WTC11 (cell line): ENCODE measurements at regions not wholly inside any gene's neighbourhood (a gene's known extent, or its start where the extent isn't known, plus 50 kb on each side); places are given as distances from the start of the nearest gene placed in this dataset.

Source experiments
- ATAC-seq: fragments of 200-7000 bp; cut with Tn5 transposase; 2 replicates; pipeline ENCODE4 v1.10.0; 2021; ENCODE audit warnings: mild to moderate bottlenecking, moderate library complexity
- CTCF ChIA-PET: fragments of 300-600 bp; sonication (Branson Sonifier 250); formaldehyde crosslinking; loops from one replicate; lab custom pipeline; 2021; ENCODE audit warnings: antibody characterized with exemption; lab: Charles Lee
- POLR2A ChIA-PET: fragments of 350-600 bp; sonication (Branson Sonifier 250); formaldehyde crosslinking; loops from one replicate; lab custom pipeline; 2021; ENCODE audit warnings: antibody characterized with exemption; lab: Charles Lee
- DNase-seq: peaks from one replicate; pipeline ENCODE4 v3.0.0; 2021; ENCODE audit warnings: low spot score
- H3K27ac Mint-ChIP-seq: 2 replicates; pipeline ENCODE4 v1.8.0; 2021; ENCODE audit warnings: mixed read lengths
- H3K27me3 Mint-ChIP-seq: 2 replicates; pipeline ENCODE4 v1.8.0; 2021; ENCODE audit warnings: low read depth, mild to moderate bottlenecking, moderate library complexity, mixed read lengths
- H3K36me3 Mint-ChIP-seq: 2 replicates; pipeline ENCODE4 v1.8.0; 2021; ENCODE audit warnings: mixed read lengths
- H3K4me1 Mint-ChIP-seq: 2 replicates; pipeline ENCODE4 v1.8.0; 2022; ENCODE audit warnings: mixed read lengths
- H3K4me3 Mint-ChIP-seq: 2 replicates; pipeline ENCODE4 v1.8.0; 2021; ENCODE audit warnings: mild to moderate bottlenecking, moderate library complexity, mixed read lengths
- H3K9me3 Mint-ChIP-seq: 2 replicates; pipeline ENCODE4 v1.8.0; 2021; ENCODE audit warnings: mixed read lengths
- CREM ChIP-seq: sonication (generic); formaldehyde crosslinking; IDR thresholded peaks from 2 replicates; pipeline ENCODE4 v1.8.1; 2022; ENCODE audit warnings: mild to moderate bottlenecking, missing genetic modification reagents, moderate library complexity
- ETV6 ChIP-seq: sonication (generic); formaldehyde crosslinking; IDR thresholded peaks from 2 replicates; pipeline ENCODE4 v1.8.1; 2022; ENCODE audit warnings: mild to moderate bottlenecking, missing genetic modification reagents
- FOXP1 ChIP-seq: sonication (generic); formaldehyde crosslinking; IDR thresholded peaks from 2 replicates; pipeline ENCODE4 v1.8.0; 2022; ENCODE audit warnings: missing genetic modification reagents, mild to moderate bottlenecking, moderate library complexity, borderline replicate concordance
- JUN ChIP-seq: sonication (generic); formaldehyde crosslinking; IDR thresholded peaks from 2 replicates; pipeline ENCODE4 v1.8.0; 2023; ENCODE audit warnings: mild to moderate bottlenecking, missing genetic modification reagents
- MAX ChIP-seq: sonication (generic); formaldehyde crosslinking; IDR thresholded peaks from 2 replicates; pipeline ENCODE4 v1.8.0; 2022; ENCODE audit warnings: mild to moderate bottlenecking, missing genetic modification reagents
- RELA ChIP-seq: sonication (generic); formaldehyde crosslinking; IDR thresholded peaks from 2 replicates; pipeline ENCODE4 v1.8.1; 2022; ENCODE audit warnings: missing genetic modification reagents, mild to moderate bottlenecking, borderline replicate concordance
- ZBTB21 ChIP-seq: sonication (generic); formaldehyde crosslinking; IDR thresholded peaks from 2 replicates; pipeline ENCODE4 v1.8.1; 2023; ENCODE audit warnings: mild to moderate bottlenecking, missing genetic modification reagents, borderline replicate concordance
- ZNF219 ChIP-seq: sonication (generic); formaldehyde crosslinking; IDR thresholded peaks from 2 replicates; pipeline ENCODE4 v1.8.0; 2023; ENCODE audit warnings: missing genetic modification reagents, mild to moderate bottlenecking, borderline replicate concordance
- ZNF423 ChIP-seq: fragments of 250-450 bp; sonication (Bioruptor Pico); IDR thresholded peaks from 2 replicates; pipeline ENCODE4 v2.1.2; 2022; ENCODE audit warnings: mild to moderate bottlenecking, moderate library complexity
- TF ChIP-seq, protein P1 (sequence below): fragments of 250-450 bp; sonication (Bioruptor Pico); IDR thresholded peaks from 2 replicates; pipeline ENCODE4 v2.1.2; 2022; ENCODE audit warnings: mild to moderate bottlenecking, moderate library complexity
- TF ChIP-seq, protein P2 (sequence below): sonication (generic); formaldehyde crosslinking; IDR thresholded peaks from 2 replicates; pipeline ENCODE4 v1.8.0; 2022; ENCODE audit warnings: missing genetic modification reagents
- TF ChIP-seq, protein P3 (sequence below): sonication (generic); formaldehyde crosslinking; IDR thresholded peaks from 2 replicates; pipeline ENCODE4 v1.8.0; 2022; ENCODE audit warnings: mild to moderate bottlenecking, missing genetic modification reagents
- TF ChIP-seq, protein P4 (sequence below): fragments of 250-450 bp; sonication (Bioruptor Pico); IDR thresholded peaks from 2 replicates; pipeline ENCODE4 v1.9.0; 2021; ENCODE audit warnings: mild to moderate bottlenecking, borderline replicate concordance
- TF ChIP-seq, protein P5 (sequence below): sonication (generic); formaldehyde crosslinking; IDR thresholded peaks from 2 replicates; pipeline ENCODE4 v1.8.0; 2023; ENCODE audit warnings: mild to moderate bottlenecking, missing genetic modification reagents

GRCh38 chr7:15839416-15840100 is 153.1 kb upstream of the MEOX2 start:
- peak overlapping the region; percentile 59 for H3K4me3 Mint-ChIP-seq
- H3K36me3 Mint-ChIP-seq = no peaks in the 10 kb centered on the region
- CTCF ChIA-PET = interaction anchor here (1.1 kb wide), 1 partner anchor 119 kb away, joined by 3 read pairs; no protein-coding TSS in a partner anchor
- peaks cover 33% of the 10 kb centered on the region for H3K4me1 Mint-ChIP-seq
- 0 out of 2 replicates have a peak, but pooled peaks have one; percentile 13 for TF ChIP-seq ZNF423 (CRISPR knock-in tag)
- TF ChIP-seq, protein P1, sequence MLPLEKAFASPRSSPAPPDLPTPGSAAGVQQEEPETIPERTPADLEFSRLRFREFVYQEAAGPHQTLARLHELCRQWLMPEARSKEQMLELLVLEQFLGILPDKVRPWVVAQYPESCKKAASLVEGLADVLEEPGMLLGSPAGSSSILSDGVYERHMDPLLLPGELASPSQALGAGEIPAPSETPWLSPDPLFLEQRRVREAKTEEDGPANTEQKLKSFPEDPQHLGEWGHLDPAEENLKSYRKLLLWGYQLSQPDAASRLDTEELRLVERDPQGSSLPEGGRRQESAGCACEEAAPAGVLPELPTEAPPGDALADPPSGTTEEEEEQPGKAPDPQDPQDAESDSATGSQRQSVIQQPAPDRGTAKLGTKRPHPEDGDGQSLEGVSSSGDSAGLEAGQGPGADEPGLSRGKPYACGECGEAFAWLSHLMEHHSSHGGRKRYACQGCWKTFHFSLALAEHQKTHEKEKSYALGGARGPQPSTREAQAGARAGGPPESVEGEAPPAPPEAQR (CRISPR knock-in tag) = no peak
- DNase-seq = peak; percentile 72
- peak; percentile 100 for ATAC-seq
- H3K27ac Mint-ChIP-seq = peak overlapping the region; percentile 81
- POLR2A ChIA-PET = no interaction called here
- H3K27me3 Mint-ChIP-seq = no peaks in the 10 kb centered on the region
- H3K9me3 Mint-ChIP-seq = no peaks in the 10 kb centered on the region

DNA sequence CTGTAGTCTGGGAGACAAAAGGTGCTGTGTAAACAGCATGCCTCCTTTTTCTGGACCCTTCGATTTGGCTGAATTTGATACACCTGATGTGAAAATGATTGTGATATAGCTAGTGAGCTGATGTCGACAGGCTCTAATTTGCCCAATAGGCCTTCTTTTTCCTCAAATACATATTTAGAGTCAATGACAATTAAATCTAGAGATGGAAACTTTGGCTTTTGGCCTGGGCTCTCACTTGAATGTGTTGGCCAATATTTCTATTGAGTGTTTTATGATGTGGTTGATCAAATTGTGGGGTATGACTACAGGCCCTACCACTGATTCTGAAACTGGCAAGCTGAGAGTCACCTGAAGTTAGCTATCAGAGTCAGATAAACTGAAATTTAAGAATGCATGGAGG is 151.8 kb upstream of the MEOX2 start:
- H3K9me3 Mint-ChIP-seq = no peaks in the 10 kb centered on the region
- H3K4me1 Mint-ChIP-seq = peaks cover 40% of the 10 kb centered on the region
- ATAC-seq (no peak), DNase-seq (no peak)
- H3K36me3 Mint-ChIP-seq = no peaks in the 10 kb centered on the region
- ChIA-PET POLR2A (no interaction called here), CTCF (no interaction called here)
- H3K27me3 Mint-ChIP-seq = no peaks in the 10 kb centered on the region
- H3K4me3 Mint-ChIP-seq = no peak overlapping the region
- TF ChIP-seq ETV6 (CRISPR knock-in tag) (no peak), CREM (CRISPR knock-in tag) (no peak), JUN (no peak), RELA (CRISPR knock-in tag) (no peak), FOXP1 (CRISPR knock-in tag) (no peak), MAX (CRISPR knock-in tag) (no peak), ZNF219 (no peak), ZBTB21 (CRISPR knock-in tag) (no peak)
- TF ChIP-seq, protein P2, sequence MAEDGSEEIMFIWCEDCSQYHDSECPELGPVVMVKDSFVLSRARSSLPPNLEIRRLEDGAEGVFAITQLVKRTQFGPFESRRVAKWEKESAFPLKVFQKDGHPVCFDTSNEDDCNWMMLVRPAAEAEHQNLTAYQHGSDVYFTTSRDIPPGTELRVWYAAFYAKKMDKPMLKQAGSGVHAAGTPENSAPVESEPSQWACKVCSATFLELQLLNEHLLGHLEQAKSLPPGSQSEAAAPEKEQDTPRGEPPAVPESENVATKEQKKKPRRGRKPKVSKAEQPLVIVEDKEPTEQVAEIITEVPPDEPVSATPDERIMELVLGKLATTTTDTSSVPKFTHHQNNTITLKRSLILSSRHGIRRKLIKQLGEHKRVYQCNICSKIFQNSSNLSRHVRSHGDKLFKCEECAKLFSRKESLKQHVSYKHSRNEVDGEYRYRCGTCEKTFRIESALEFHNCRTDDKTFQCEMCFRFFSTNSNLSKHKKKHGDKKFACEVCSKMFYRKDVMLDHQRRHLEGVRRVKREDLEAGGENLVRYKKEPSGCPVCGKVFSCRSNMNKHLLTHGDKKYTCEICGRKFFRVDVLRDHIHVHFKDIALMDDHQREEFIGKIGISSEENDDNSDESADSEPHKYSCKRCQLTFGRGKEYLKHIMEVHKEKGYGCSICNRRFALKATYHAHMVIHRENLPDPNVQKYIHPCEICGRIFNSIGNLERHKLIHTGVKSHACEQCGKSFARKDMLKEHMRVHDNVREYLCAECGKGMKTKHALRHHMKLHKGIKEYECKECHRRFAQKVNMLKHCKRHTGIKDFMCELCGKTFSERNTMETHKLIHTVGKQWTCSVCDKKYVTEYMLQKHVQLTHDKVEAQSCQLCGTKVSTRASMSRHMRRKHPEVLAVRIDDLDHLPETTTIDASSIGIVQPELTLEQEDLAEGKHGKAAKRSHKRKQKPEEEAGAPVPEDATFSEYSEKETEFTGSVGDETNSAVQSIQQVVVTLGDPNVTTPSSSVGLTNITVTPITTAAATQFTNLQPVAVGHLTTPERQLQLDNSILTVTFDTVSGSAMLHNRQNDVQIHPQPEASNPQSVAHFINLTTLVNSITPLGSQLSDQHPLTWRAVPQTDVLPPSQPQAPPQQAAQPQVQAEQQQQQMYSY = no peak
- TF ChIP-seq, protein P3, sequence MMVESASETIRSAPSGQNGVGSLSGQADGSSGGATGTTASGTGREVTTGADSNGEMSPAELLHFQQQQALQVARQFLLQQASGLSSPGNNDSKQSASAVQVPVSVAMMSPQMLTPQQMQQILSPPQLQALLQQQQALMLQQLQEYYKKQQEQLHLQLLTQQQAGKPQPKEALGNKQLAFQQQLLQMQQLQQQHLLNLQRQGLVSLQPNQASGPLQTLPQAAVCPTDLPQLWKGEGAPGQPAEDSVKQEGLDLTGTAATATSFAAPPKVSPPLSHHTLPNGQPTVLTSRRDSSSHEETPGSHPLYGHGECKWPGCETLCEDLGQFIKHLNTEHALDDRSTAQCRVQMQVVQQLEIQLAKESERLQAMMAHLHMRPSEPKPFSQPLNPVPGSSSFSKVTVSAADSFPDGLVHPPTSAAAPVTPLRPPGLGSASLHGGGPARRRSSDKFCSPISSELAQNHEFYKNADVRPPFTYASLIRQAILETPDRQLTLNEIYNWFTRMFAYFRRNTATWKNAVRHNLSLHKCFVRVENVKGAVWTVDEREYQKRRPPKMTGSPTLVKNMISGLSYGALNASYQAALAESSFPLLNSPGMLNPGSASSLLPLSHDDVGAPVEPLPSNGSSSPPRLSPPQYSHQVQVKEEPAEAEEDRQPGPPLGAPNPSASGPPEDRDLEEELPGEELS (CRISPR knock-in tag) = no peak
- TF ChIP-seq, protein P4, sequence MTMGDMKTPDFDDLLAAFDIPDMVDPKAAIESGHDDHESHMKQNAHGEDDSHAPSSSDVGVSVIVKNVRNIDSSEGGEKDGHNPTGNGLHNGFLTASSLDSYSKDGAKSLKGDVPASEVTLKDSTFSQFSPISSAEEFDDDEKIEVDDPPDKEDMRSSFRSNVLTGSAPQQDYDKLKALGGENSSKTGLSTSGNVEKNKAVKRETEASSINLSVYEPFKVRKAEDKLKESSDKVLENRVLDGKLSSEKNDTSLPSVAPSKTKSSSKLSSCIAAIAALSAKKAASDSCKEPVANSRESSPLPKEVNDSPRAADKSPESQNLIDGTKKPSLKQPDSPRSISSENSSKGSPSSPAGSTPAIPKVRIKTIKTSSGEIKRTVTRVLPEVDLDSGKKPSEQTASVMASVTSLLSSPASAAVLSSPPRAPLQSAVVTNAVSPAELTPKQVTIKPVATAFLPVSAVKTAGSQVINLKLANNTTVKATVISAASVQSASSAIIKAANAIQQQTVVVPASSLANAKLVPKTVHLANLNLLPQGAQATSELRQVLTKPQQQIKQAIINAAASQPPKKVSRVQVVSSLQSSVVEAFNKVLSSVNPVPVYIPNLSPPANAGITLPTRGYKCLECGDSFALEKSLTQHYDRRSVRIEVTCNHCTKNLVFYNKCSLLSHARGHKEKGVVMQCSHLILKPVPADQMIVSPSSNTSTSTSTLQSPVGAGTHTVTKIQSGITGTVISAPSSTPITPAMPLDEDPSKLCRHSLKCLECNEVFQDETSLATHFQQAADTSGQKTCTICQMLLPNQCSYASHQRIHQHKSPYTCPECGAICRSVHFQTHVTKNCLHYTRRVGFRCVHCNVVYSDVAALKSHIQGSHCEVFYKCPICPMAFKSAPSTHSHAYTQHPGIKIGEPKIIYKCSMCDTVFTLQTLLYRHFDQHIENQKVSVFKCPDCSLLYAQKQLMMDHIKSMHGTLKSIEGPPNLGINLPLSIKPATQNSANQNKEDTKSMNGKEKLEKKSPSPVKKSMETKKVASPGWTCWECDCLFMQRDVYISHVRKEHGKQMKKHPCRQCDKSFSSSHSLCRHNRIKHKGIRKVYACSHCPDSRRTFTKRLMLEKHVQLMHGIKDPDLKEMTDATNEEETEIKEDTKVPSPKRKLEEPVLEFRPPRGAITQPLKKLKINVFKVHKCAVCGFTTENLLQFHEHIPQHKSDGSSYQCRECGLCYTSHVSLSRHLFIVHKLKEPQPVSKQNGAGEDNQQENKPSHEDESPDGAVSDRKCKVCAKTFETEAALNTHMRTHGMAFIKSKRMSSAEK = no peak
- TF ChIP-seq, protein P5, sequence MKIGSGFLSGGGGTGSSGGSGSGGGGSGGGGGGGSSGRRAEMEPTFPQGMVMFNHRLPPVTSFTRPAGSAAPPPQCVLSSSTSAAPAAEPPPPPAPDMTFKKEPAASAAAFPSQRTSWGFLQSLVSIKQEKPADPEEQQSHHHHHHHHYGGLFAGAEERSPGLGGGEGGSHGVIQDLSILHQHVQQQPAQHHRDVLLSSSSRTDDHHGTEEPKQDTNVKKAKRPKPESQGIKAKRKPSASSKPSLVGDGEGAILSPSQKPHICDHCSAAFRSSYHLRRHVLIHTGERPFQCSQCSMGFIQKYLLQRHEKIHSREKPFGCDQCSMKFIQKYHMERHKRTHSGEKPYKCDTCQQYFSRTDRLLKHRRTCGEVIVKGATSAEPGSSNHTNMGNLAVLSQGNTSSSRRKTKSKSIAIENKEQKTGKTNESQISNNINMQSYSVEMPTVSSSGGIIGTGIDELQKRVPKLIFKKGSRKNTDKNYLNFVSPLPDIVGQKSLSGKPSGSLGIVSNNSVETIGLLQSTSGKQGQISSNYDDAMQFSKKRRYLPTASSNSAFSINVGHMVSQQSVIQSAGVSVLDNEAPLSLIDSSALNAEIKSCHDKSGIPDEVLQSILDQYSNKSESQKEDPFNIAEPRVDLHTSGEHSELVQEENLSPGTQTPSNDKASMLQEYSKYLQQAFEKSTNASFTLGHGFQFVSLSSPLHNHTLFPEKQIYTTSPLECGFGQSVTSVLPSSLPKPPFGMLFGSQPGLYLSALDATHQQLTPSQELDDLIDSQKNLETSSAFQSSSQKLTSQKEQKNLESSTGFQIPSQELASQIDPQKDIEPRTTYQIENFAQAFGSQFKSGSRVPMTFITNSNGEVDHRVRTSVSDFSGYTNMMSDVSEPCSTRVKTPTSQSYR (CRISPR knock-in tag) = no peak
- TF ChIP-seq, all 79 proteins: peak for 0
- no peak overlapping the region; the same call in 1 of the 2 replicates for H3K27ac Mint-ChIP-seq
